ENCODE measurements at regions not wholly inside any gene's neighbourhood (a gene's known extent, or its start where the extent isn't known, plus 50 kb on each side); places are given as distances from the start of the nearest gene placed in this dataset.

GRCh38 chr9:90131568-90131967 is 511.1 kb downstream of the DIRAS2 start:
- ChIA-PET CTCF (interaction anchor here (1.2 kb wide), 1 partner anchor 12 kb away, joined by 4 read pairs; no protein-coding TSS in a partner anchor), RAD21 (ENCODE audit: unreplicated experiment) (no interaction called here), SMC1A (ENCODE audit: uncharacterized antibody, unreplicated experiment) (interaction anchor here (0.8 kb wide), 1 partner anchor 529 kb away, joined by 3 read pairs; no protein-coding TSS in a partner anchor), POLR2A (no interaction called here)
- no peak overlapping the region for H3K4me3 ChIP-seq
- no peaks in the 10 kb centered on the region for H3K79me2 ChIP-seq (ENCODE audit: control insufficient read depth, insufficient read depth, low read length)
- H3K4me1 ChIP-seq (ENCODE audit: control insufficient read depth, insufficient read depth, low read length), result no peaks in the 10 kb centered on the region
- no peak overlapping the region for H3K27ac ChIP-seq (ENCODE audit: control insufficient read depth, insufficient read depth)
- no peaks in the 10 kb centered on the region for H4K20me1 ChIP-seq (ENCODE audit: control insufficient read depth, insufficient read depth)
- intact Hi-C loops (cut with micrococcal nuclease; ENCODE audit: unreplicated experiment), result no loop called here
- H3K9ac ChIP-seq (ENCODE audit: control insufficient read depth, insufficient read depth, low read length), result no peak overlapping the region
- DNase-seq (ENCODE audit: low read depth, low spot score) (no peak), ATAC-seq (no peak), FAIRE-seq (no peak)
- TF ChIP-seq MYB (IDR thresholded peaks at IDR 0.05; ENCODE audit: borderline replicate concordance, low read depth, low read length), result no peak
- no peak for TF ChIP-seq FOS (IDR thresholded peaks at IDR 0.05; ENCODE audit: borderline replicate concordance, extremely low read depth, insufficient read length)
- TF ChIP-seq, protein P1, sequence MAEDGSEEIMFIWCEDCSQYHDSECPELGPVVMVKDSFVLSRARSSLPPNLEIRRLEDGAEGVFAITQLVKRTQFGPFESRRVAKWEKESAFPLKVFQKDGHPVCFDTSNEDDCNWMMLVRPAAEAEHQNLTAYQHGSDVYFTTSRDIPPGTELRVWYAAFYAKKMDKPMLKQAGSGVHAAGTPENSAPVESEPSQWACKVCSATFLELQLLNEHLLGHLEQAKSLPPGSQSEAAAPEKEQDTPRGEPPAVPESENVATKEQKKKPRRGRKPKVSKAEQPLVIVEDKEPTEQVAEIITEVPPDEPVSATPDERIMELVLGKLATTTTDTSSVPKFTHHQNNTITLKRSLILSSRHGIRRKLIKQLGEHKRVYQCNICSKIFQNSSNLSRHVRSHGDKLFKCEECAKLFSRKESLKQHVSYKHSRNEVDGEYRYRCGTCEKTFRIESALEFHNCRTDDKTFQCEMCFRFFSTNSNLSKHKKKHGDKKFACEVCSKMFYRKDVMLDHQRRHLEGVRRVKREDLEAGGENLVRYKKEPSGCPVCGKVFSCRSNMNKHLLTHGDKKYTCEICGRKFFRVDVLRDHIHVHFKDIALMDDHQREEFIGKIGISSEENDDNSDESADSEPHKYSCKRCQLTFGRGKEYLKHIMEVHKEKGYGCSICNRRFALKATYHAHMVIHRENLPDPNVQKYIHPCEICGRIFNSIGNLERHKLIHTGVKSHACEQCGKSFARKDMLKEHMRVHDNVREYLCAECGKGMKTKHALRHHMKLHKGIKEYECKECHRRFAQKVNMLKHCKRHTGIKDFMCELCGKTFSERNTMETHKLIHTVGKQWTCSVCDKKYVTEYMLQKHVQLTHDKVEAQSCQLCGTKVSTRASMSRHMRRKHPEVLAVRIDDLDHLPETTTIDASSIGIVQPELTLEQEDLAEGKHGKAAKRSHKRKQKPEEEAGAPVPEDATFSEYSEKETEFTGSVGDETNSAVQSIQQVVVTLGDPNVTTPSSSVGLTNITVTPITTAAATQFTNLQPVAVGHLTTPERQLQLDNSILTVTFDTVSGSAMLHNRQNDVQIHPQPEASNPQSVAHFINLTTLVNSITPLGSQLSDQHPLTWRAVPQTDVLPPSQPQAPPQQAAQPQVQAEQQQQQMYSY (CRISPR knock-in tag; IDR thresholded peaks at IDR 0.05), result no peak
- TF ChIP-seq SIN3A (IDR thresholded peaks at IDR 0.05; ENCODE audit: low read depth, low read length), result no peak
- TF ChIP-seq TCF3 (IDR thresholded peaks at IDR 0.05; ENCODE audit: borderline replicate concordance, insufficient read depth, low read depth, low read length), result no peak
- TF ChIP-seq ZNF384 (IDR thresholded peaks at IDR 0.05; ENCODE audit: borderline replicate concordance, low read depth, low read length), result no peak
- TF ChIP-seq TARDBP (IDR thresholded peaks at IDR 0.05; ENCODE audit: borderline replicate concordance), result no peak
- TF ChIP-seq TCF12 (IDR thresholded peaks at IDR 0.05; ENCODE audit: low read depth, low read length), result no peak
- TF ChIP-seq SMAD1 (IDR thresholded peaks at IDR 0.05; ENCODE audit: low read depth, partially characterized antibody), result no peak
- TF ChIP-seq ATF7 (IDR thresholded peaks at IDR 0.05; ENCODE audit: low read depth), result no peak
- no peak for TF ChIP-seq POLR2A (IDR thresholded peaks at IDR 0.05; ENCODE audit: low read depth, low read length)
- TF ChIP-seq BRCA1 (IDR thresholded peaks at IDR 0.05; ENCODE audit: low read depth, low read length), result no peak
- H3K4me2 ChIP-seq (ENCODE audit: control insufficient read depth, insufficient read depth), result no peak overlapping the region
- 32% methylated on average over 7 of the region's 7 CpGs for WGBS (ENCODE audit: insufficient coverage, insufficient replicate concordance, low lambda C conversion rate, missing lambda C conversion rate)
- no peak overlapping the region for H2AFZ ChIP-seq (ENCODE audit: control insufficient read depth, low read depth, low read length)
- H3K9me3 ChIP-seq (replicated peaks; ENCODE audit: control insufficient read depth, insufficient read depth, low read length), result no peaks in the 10 kb centered on the region
- no peaks in the 10 kb centered on the region; a peak in 1 of 4 replicates for H3K27me3 ChIP-seq (replicated peaks in 1 of 2; ENCODE audit: control insufficient read depth in 2 of 2, insufficient read depth in 2 of 2, low read length in 1 of 2)
- BruUV-seq (replicated peaks), result no TSS peak
- in situ Hi-C loops (cut with MboI), result no loop called here
- no peaks in the 10 kb centered on the region for H3K36me3 ChIP-seq (ENCODE audit: control insufficient read depth in 2 of 2, insufficient read depth in 2 of 2, low read length in 1 of 2)
